GM18499 (cell line): ENCODE measurements at regions not wholly inside any gene's neighbourhood (a gene's known extent, or its start where the extent isn't known, plus 50 kb on each side); places are given as distances from the start of the nearest gene placed in this dataset.

Experiments
- ATAC-seq: cut with Tn5 transposase; IDR thresholded peaks from one replicate; pipeline ENCODE4 v1.9.1; 2021; ENCODE audit warnings: moderate number of reproducible peaks; ENCODE audit not compliant: insufficient read depth, unreplicated experiment

- ATAC-seq = no peak
Observed at GRCh38 chr4:44872246-44872645, 145.9 kb upstream of the GNPDA2 start.

- ATAC-seq = no peak
Observed at GRCh38 chr4:44871133-44871532, 144.8 kb upstream of the GNPDA2 start.

- ATAC-seq = no peak
Observed at GRCh38 chr4:44869985-44870384, 143.6 kb upstream of the GNPDA2 start.

- no peak for ATAC-seq
Observed at GRCh38 chr4:44869222-44869882, 143.0 kb upstream of the GNPDA2 start.

GRCh38 chr4:44861756-44862155 lies 135.4 kb upstream of the GNPDA2 start:
- ATAC-seq = no peak

GRCh38 chr4:44859477-44859876 lies 133.1 kb upstream of the GNPDA2 start:
- no peak for ATAC-seq

- no peak for ATAC-seq
Observed at GRCh38 chr4:44848466-44848865, 122.1 kb upstream of the GNPDA2 start.

- ATAC-seq = no peak
Observed at GRCh38 chr4:44845993-44846392, 119.6 kb upstream of the GNPDA2 start.

- no peak for ATAC-seq
Observed at GRCh38 chr4:44845309-44845708, 119.0 kb upstream of the GNPDA2 start.

GRCh38 chr4:44842531-44842930 lies 116.2 kb upstream of the GNPDA2 start:
- no peak for ATAC-seq

GRCh38 chr4:44817930-44818329 lies 91.6 kb upstream of the GNPDA2 start:
- no peak for ATAC-seq

- ATAC-seq = no peak
Observed at GRCh38 chr4:44806071-44806470, 79.7 kb upstream of the GNPDA2 start.

GRCh38 chr4:44804301-44804700 lies 77.9 kb upstream of the GNPDA2 start:
- no peak for ATAC-seq

- no peak for ATAC-seq
Observed at GRCh38 chr4:44801384-44801783, 75.0 kb upstream of the GNPDA2 start.

- no peak for ATAC-seq
Observed at GRCh38 chr4:44791831-44792230, 65.5 kb upstream of the GNPDA2 start.

- no peak for ATAC-seq
Observed at GRCh38 chr4:44777115-44777514, 50.8 kb upstream of the GNPDA2 start.
